ENCODE measurements at regions not wholly inside any gene's neighbourhood (a gene's known extent, or its start where the extent isn't known, plus 50 kb on each side); places are given as distances from the start of the nearest gene placed in this dataset.

GRCh38 chr4:79185526-79186045, 140.3 kb downstream of the NAA11 start:
- TF ChIP-seq POLR2A (IDR thresholded peaks at IDR 0.05): no peak
- no peak for TF ChIP-seq CTCF (IDR thresholded peaks at IDR 0.05)
- TF ChIP-seq POLR2AphosphoS5 (IDR thresholded peaks at IDR 0.05): no peak

Data from stomach (tissue), 4 donors.